T-helper 17 cell (primary cell): ENCODE measurements at regions not wholly inside any gene's neighbourhood (a gene's known extent, or its start where the extent isn't known, plus 50 kb on each side); places are given as distances from the start of the nearest gene placed in this dataset.

Experiments used
- ATAC-seq: fragments of 150-1000 bp; cut with Tn5 transposase; 2 replicates; pipeline ENCODE4 v1.10.0; 2021; ENCODE audit warnings: mild to moderate bottlenecking, moderate library complexity
- DNase-seq, 3 donors: peaks; one replicate each; pipeline versions ENCODE4 v3.0.0 to v3.0.0-alpha.2; 2020 to 2021
- H3K9me3 ChIP-seq: one replicate; pipeline ENCODE4 v1.7.0; 2013; ENCODE audit warnings: low read length, mild to moderate bottlenecking; ENCODE audit not compliant: control insufficient read depth, poor library complexity, severe bottlenecking
- H3K27ac Mint-ChIP-seq: one replicate; pipeline ENCODE4 v1.8.0; 2022; ENCODE audit warnings: mild to moderate bottlenecking, moderate library complexity, mixed read lengths
- H3K27me3 Mint-ChIP-seq: one replicate; pipeline ENCODE4 v1.8.0; 2022; ENCODE audit warnings: mixed read lengths
- H3K36me3 Mint-ChIP-seq: one replicate; pipeline ENCODE4 v1.8.0; 2022; ENCODE audit warnings: low read depth, mixed read lengths
- H3K4me1 Mint-ChIP-seq: one replicate; pipeline ENCODE4 v1.8.0; 2022; ENCODE audit warnings: mild to moderate bottlenecking, mixed read lengths
- H3K4me3 Mint-ChIP-seq: one replicate; pipeline ENCODE4 v1.8.0; 2022; ENCODE audit warnings: mild to moderate bottlenecking, moderate library complexity, mixed read lengths

DNA sequence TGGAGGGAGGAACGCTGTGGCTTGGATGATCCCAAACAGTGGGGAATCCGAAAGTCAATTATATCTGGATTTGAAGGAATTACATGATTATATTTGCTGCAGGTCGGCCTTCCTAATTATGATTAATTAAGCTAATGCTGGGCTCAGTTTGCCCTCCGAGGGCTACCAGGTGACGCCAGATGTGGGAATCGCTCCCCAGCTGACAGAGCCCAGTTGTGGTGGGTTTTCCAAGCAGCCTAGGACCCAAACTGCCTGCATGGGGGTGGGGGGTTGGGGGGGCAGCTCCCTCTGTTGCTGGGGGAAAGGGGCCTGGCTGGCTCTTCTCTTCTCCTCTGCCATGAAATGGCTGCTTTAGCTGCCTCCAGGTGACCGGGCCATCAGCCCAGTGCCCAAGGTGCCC lies 147.6 kb upstream of the C1orf174 start:
- ATAC-seq (no peak), DNase-seq (no peak)
- Mint-ChIP-seq H3K4me3 (no peak overlapping the region), H3K36me3 (peaks cover 2% of the 10 kb centered on the region), H3K4me1 (peaks cover 4% of the 10 kb centered on the region), H3K27me3 (peaks cover 56% of the 10 kb centered on the region), H3K27ac (no peak overlapping the region)
- no peaks in the 10 kb centered on the region for H3K9me3 ChIP-seq

DNA sequence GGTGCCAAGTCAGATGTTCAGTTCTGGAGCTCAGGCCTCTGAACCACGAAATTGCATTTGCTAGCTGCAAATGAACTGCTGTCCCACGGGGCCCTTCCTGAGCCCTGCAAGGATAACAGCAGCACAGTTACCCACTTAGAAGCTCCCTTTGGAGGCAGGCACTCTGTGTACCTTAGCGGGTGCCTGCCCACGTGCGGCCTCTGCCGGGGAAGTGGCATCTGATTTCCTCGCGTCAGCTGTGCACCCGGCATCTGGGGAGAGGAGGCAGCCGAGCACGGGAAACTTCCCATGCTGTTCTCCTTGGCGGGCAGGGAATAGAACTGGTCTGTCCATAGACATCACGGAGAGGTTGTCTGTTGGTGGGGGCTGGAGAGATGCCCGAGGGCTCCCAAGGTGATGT lies 148.0 kb upstream of the C1orf174 start:
- Mint-ChIP-seq H3K4me3 (no peak overlapping the region), H3K36me3 (peaks cover 2% of the 10 kb centered on the region), H3K27me3 (peaks cover 56% of the 10 kb centered on the region), H3K4me1 (peaks cover 7% of the 10 kb centered on the region), H3K27ac (no peak overlapping the region)
- ATAC-seq (no peak), DNase-seq (no peak)
- H3K9me3 ChIP-seq, result no peaks in the 10 kb centered on the region

DNA sequence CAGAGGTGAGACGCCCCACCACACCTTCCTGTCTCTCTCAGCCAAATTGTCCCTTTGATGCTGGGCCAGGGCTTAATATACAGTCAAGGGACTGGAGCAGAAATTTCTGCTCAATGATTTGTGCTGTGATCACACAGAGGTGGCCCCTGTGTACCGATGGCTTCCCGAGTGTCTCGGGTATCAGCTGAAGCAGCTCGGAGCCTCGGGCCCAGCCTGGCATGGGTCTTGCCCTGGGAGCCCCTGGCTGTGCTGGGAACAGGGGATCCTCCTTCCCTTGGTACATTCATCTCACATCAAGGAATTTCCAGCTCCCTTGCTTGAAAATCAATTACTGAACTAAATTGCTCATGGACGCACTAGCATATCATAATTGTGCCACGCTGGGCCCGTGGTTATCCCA lies 148.8 kb upstream of the C1orf174 start:
- Mint-ChIP-seq H3K27ac (no peak overlapping the region), H3K36me3 (peaks cover 2% of the 10 kb centered on the region), H3K27me3 (peaks cover 56% of the 10 kb centered on the region), H3K4me1 (peaks cover 7% of the 10 kb centered on the region), H3K4me3 (no peak overlapping the region)
- H3K9me3 ChIP-seq, result no peaks in the 10 kb centered on the region
- ATAC-seq (no peak), DNase-seq (no peak)

DNA sequence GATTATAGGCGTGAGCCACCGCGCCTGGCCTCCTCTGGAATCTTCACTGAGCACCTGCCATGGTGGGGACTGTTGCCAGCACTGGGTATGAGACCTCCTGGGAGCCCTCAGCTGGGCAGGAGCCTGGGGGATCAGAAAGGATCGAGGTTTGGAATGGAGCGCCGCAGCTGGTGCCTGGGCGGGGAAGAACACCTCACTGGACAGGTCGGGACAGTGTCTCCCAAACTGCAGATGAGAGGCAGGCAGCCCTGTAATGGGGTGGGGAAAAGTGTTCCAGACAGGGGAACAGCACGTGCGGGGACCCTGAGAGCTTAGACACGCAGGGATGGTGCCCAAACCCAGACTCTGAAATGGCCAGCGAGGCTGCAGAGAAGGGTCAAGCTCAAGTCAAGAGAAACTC lies 150.9 kb upstream of the C1orf174 start:
- no peak for ATAC-seq
- peaks cover 2% of the 10 kb centered on the region for H3K36me3 Mint-ChIP-seq
- no peaks in the 10 kb centered on the region for H3K9me3 ChIP-seq
- H3K27ac Mint-ChIP-seq, result no peak overlapping the region
- H3K27me3 Mint-ChIP-seq, result peaks cover 56% of the 10 kb centered on the region
- no peak overlapping the region for H3K4me3 Mint-ChIP-seq
- peaks cover 5% of the 10 kb centered on the region for H3K4me1 Mint-ChIP-seq
- DNase-seq, result no peak

DNA sequence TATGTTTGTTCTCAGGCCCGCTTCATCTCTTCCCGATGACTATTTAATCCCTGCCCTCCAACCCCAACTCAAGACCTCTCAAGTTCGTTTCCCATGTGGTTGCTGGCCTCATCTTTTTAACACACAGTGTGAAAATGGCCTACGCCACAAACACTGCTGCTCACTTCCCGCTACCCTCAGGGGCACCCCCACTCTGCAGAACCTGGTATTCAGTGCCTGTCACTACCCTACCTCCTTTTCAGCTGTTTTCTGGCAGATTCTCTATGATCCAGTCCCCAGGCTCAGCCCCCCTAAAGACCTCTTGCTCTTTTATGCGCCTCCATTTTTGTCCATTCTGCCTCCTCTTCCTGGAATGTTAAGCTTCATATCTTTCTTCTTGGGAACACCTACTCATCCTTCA lies 152.6 kb upstream of the C1orf174 start:
- peaks cover 5% of the 10 kb centered on the region for H3K4me1 Mint-ChIP-seq
- H3K4me3 Mint-ChIP-seq, result no peak overlapping the region
- no peaks in the 10 kb centered on the region for H3K9me3 ChIP-seq
- ATAC-seq (no peak), DNase-seq (no peak)
- peaks cover 49% of the 10 kb centered on the region for H3K27me3 Mint-ChIP-seq
- H3K27ac Mint-ChIP-seq, result no peak overlapping the region
- H3K36me3 Mint-ChIP-seq, result peaks cover 2% of the 10 kb centered on the region

DNA sequence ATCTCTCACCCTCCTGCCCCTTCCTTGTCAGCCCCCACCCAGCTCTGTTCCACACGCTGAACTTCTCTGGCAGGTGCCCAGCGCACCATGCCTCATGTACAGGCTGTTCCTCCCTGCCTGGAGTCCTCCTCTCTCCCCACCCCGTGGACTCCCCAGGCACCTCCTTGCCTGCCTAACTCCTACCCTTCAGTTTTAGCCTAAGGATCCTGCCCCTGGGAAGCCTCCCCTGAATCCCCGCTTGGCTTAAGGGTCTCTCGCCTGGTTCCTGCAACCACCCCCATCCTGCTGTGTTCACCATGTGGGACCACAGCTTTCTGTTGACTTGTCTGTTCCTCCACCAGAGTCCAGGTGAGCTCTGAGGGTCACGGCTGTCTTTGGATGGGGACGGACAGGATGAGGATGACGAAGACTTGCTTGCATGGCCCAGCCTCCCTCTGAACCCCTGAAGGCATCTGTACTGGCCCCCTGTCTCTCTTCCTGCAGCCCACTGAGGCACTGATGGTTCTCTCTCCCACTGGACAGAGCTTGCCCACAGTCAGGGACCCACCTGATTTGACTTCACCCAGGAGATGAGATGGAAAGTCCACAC lies 153.2 kb upstream of the C1orf174 start:
- DNase-seq, result no peak
- peaks cover 5% of the 10 kb centered on the region for H3K4me1 Mint-ChIP-seq
- H3K9me3 ChIP-seq, result no peaks in the 10 kb centered on the region
- no peak overlapping the region for H3K4me3 Mint-ChIP-seq
- H3K27me3 Mint-ChIP-seq, result peaks cover 45% of the 10 kb centered on the region
- H3K27ac Mint-ChIP-seq, result no peak overlapping the region
- peaks cover 2% of the 10 kb centered on the region for H3K36me3 Mint-ChIP-seq
- no peak for ATAC-seq

DNA sequence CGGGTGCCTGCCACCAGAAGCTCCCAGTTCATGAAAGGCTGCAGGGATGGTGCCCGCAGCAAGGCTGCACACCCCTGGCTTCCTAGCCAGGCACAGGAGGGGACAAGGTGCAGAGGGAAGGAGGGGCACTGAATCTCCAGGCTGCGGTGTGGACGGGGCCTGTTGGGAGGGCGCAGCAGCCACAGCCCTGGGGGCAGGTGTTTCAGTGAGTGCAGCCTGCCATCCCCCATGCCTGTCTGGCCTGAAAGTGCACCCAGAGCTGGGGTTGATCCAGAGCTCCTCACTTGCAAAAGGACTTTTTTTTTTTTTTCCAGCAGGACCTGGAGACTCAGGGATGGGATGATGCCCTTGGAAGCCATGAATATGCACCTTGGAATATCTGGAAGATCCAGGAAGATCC lies 153.7 kb upstream of the C1orf174 start:
- Mint-ChIP-seq H3K4me1 (peaks cover 5% of the 10 kb centered on the region), H3K4me3 (no peak overlapping the region), H3K36me3 (peaks cover 2% of the 10 kb centered on the region), H3K27ac (no peak overlapping the region), H3K27me3 (peaks cover 40% of the 10 kb centered on the region)
- ATAC-seq (no peak), DNase-seq (no peak)
- H3K9me3 ChIP-seq, result no peaks in the 10 kb centered on the region

DNA sequence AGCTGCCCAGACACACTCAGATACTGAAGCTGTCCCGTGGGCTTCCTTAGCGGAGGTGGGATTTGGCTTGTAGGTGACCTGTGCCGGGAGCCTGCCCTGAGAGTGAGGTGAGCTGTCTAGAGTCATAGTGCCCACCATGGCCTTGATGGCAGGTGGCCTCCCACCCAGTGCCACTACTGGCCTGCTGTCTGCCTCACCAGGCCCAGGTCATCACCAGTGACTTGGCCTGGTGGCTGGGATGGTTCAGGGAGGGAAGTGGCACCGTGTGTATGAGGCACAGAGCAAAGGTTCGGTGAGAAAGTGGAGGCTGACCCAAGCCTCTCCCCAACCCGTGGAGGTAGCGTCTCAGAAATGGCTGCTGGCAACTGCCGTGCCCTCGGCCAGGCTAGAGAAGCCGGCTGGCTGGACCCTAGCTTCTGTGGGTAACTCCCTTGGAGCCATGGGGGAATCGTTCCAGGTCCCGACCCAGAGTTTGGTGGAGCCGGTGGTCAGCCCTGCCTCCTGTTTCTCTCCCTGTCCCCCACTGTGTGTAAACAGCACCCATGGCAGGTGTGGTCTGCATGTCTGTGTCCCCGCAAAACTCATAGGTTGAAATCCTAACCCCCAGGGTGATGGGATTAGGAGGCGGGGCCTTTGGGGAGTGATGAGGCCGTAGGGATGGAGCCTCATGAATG lies 155.4 kb upstream of the C1orf174 start:
- Mint-ChIP-seq H3K4me3 (no peak overlapping the region), H3K36me3 (no peaks in the 10 kb centered on the region), H3K4me1 (peaks cover 5% of the 10 kb centered on the region), H3K27ac (no peak overlapping the region), H3K27me3 (peaks cover 29% of the 10 kb centered on the region)
- ATAC-seq, result no peak
- no peak for DNase-seq
- no peaks in the 10 kb centered on the region for H3K9me3 ChIP-seq

DNA sequence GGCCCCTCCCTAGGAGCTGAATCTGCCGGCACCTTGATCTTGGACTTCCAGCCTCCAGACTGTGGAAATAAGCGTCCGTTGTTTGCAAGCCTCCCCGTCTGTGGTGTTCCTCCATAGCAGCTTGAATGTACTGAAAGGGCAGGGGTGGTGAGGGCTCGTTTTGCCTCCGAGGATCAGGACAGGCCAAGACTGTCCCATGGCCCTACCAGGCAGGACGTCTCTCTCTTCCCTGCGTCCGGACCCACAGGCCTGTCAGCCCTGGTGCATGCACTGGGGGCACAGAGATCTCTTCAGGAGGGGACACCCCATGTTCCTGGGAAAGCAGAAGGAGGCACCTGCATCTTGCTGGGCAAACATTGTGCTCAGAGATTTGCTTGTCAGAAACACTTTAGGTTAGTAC lies 156.3 kb upstream of the C1orf174 start:
- ATAC-seq, result no peak
- H3K4me1 Mint-ChIP-seq, result peaks cover 5% of the 10 kb centered on the region
- no peaks in the 10 kb centered on the region for H3K36me3 Mint-ChIP-seq
- no peak overlapping the region for H3K4me3 Mint-ChIP-seq
- peaks cover 22% of the 10 kb centered on the region for H3K27me3 Mint-ChIP-seq
- no peak overlapping the region for H3K27ac Mint-ChIP-seq
- H3K9me3 ChIP-seq, result no peaks in the 10 kb centered on the region
- DNase-seq, result no peak

DNA sequence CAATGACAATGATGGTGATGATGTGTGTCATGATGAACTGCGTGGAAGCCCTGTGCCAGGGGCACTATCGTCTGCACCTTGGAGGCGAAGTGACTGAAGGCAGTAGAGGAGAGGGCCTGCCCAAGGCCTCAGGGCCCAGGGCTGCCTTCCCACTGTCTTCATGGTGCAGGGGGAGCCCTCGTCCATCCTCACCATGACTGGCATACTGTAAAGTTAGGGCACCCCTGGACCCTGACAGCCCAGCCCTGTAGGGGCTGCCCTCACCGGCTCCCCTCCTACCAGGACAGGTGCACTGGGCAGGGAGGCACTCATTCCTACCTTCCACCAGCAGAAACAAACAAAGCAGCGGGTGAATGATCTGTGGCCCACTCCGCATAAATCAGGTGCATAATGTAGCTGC lies 156.9 kb upstream of the C1orf174 start:
- no peaks in the 10 kb centered on the region for H3K9me3 ChIP-seq
- ATAC-seq, result no peak
- Mint-ChIP-seq H3K4me3 (no peak overlapping the region), H3K27me3 (peaks cover 21% of the 10 kb centered on the region), H3K4me1 (peaks cover 5% of the 10 kb centered on the region), H3K36me3 (no peaks in the 10 kb centered on the region), H3K27ac (no peak overlapping the region)
- no peak for DNase-seq

DNA sequence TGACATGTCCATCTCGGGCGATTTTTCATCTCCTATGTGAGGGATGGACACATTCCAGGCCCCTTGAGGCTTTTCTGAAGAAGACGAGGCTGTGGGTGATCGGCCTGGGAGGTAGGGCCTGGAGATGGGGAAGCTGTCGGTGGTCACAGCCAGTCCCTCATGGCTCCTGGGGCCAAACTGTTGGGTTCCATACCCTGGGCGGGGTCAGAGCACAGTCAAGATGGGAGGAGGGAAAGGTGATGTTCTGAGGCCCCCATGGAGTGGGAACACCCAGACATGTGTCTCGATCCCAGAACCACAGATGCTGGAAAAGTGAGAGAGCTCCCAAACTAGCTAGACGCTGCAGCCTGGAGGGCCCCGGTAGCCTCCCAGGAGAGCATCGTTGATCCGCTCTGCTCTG lies 157.5 kb upstream of the C1orf174 start:
- DNase-seq (no peak), ATAC-seq (no peak)
- H3K4me3 Mint-ChIP-seq, result no peak overlapping the region
- no peak overlapping the region for H3K27ac Mint-ChIP-seq
- H3K4me1 Mint-ChIP-seq, result peaks cover 4% of the 10 kb centered on the region
- H3K27me3 Mint-ChIP-seq, result peaks cover 21% of the 10 kb centered on the region
- no peaks in the 10 kb centered on the region for H3K36me3 Mint-ChIP-seq
- H3K9me3 ChIP-seq, result no peaks in the 10 kb centered on the region

DNA sequence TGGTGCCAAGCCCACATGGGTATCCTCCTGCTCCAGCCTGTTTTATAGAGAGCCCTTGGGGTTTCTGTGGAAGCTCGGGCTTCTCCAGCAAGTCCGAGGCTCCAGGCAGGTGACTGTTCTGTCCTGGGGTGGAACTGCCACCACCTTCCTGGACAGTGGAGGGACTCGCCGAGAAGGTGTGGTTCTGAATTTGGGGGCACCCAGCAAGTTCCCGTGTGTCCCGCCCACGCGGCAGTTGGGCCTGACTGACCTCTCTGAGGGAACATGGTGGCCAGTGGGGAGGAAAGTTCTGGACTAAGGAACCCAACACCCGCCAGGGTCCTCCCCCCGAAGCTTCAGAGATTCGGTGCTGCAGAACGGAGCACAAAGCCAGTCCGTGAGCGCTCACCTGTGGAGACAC lies 158.1 kb upstream of the C1orf174 start:
- Mint-ChIP-seq H3K4me3 (no peak overlapping the region), H3K36me3 (no peaks in the 10 kb centered on the region), H3K4me1 (no peaks in the 10 kb centered on the region), H3K27ac (no peak overlapping the region), H3K27me3 (peaks cover 21% of the 10 kb centered on the region)
- no peaks in the 10 kb centered on the region for H3K9me3 ChIP-seq
- ATAC-seq, result no peak
- no peak for DNase-seq

DNA sequence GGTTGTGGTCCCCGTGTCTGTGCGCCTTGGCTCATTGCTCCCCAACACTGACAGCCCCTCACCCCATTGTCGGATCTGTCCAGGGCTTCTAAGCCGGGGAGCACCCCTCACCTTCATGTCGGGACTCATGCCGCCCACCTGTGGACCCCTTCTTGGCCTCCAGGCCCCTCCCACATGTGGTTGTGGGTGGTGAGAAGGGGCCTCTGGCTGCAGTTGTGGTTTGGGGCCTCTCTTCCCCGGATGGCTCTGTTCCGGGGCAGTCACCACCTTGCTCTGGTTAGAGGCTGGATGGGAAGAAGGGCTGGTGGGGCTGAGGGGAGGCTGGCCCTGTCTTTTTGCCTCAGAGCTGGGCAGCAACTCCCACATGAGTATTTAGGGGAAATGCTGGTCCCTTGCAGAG lies 158.6 kb upstream of the C1orf174 start:
- no peak for DNase-seq
- no peaks in the 10 kb centered on the region for H3K9me3 ChIP-seq
- no peak overlapping the region for H3K27ac Mint-ChIP-seq
- no peaks in the 10 kb centered on the region for H3K4me1 Mint-ChIP-seq
- H3K4me3 Mint-ChIP-seq, result no peak overlapping the region
- peaks cover 21% of the 10 kb centered on the region for H3K27me3 Mint-ChIP-seq
- no peaks in the 10 kb centered on the region for H3K36me3 Mint-ChIP-seq
- ATAC-seq, result no peak

DNA sequence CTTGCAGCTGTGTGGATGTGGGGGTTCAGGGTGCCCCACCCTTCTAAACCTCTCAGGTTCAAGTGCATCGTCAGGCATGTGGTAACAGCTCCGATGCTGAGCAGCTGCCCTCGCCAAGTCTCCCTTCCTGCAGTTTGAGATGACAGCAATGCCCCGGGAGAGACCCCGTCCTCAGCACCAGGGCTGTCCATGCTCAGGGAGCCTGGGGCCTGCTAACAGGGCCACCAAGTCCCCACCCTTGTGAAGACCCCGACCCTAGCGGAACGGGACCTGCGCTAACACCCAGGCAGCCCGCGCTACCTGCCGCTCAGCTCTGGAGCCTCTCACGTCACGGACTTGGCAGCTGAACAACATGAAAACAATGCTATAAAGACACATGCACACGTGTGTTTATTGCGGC lies 159.2 kb upstream of the C1orf174 start:
- Mint-ChIP-seq H3K4me1 (no peaks in the 10 kb centered on the region), H3K36me3 (no peaks in the 10 kb centered on the region), H3K4me3 (no peak overlapping the region), H3K27me3 (peaks cover 20% of the 10 kb centered on the region), H3K27ac (no peak overlapping the region)
- DNase-seq (no peak), ATAC-seq (no peak)
- no peaks in the 10 kb centered on the region for H3K9me3 ChIP-seq
